Kidney capillary endothelial cell (primary cell): ENCODE measurements at regions not wholly inside any gene's neighbourhood (a gene's known extent, or its start where the extent isn't known, plus 50 kb on each side); places are given as distances from the start of the nearest gene placed in this dataset.

Experiments
- DNase-seq: peaks from one replicate; pipeline ENCODE4 v3.0.0-alpha.2; 2018; ENCODE audit warnings: low spot score

GRCh38 chr13:72113076-72113475 lies 246.1 kb upstream of the DACH1 start:
- no peak for DNase-seq

- DNase-seq, result no peak
Observed at GRCh38 chr13:72112216-72112615, 245.2 kb upstream of the DACH1 start.

GRCh38 chr13:72109863-72110262 lies 242.9 kb upstream of the DACH1 start:
- DNase-seq, result peak; percentile 52

- no peak for DNase-seq
Observed at GRCh38 chr13:72104656-72105180, 237.7 kb upstream of the DACH1 start.

GRCh38 chr13:72101768-72102400 lies 234.9 kb upstream of the DACH1 start:
- no peak for DNase-seq

GRCh38 chr13:72100339-72100738 lies 233.3 kb upstream of the DACH1 start:
- DNase-seq, result no peak

GRCh38 chr13:72097568-72097967 lies 230.6 kb upstream of the DACH1 start:
- no peak for DNase-seq

GRCh38 chr13:72093262-72093661 lies 226.3 kb upstream of the DACH1 start:
- no peak for DNase-seq

- no peak for DNase-seq
Observed at GRCh38 chr13:72074663-72075062, 207.7 kb upstream of the DACH1 start.

GRCh38 chr13:72072261-72072660 lies 205.3 kb upstream of the DACH1 start:
- no peak for DNase-seq

- DNase-seq, result no peak
Observed at GRCh38 chr13:72071713-72072112, 204.7 kb upstream of the DACH1 start.

GRCh38 chr13:72062566-72062965 lies 195.6 kb upstream of the DACH1 start:
- DNase-seq, result peak; percentile 80

GRCh38 chr13:72061613-72062012 lies 194.6 kb upstream of the DACH1 start:
- DNase-seq, result peak; percentile 1

GRCh38 chr13:72050251-72050650 lies 183.2 kb upstream of the DACH1 start:
- DNase-seq, result no peak

- no peak for DNase-seq
Observed at GRCh38 chr13:72043366-72043765, 176.4 kb upstream of the DACH1 start.

GRCh38 chr13:72041165-72041564 lies 174.2 kb upstream of the DACH1 start:
- DNase-seq, result no peak

- DNase-seq, result no peak
Observed at GRCh38 chr13:72039126-72039525, 172.1 kb upstream of the DACH1 start.

GRCh38 chr13:72029981-72030380 lies 163.0 kb upstream of the DACH1 start:
- no peak for DNase-seq

GRCh38 chr13:72025836-72026235 lies 158.8 kb upstream of the DACH1 start:
- DNase-seq, result no peak

GRCh38 chr13:72023895-72024294 lies 156.9 kb upstream of the DACH1 start:
- DNase-seq, result no peak

GRCh38 chr13:72005455-72005854 lies 138.5 kb upstream of the DACH1 start:
- no peak for DNase-seq

- no peak for DNase-seq
Observed at GRCh38 chr13:72004784-72005374, 137.9 kb upstream of the DACH1 start.

- no peak for DNase-seq
Observed at GRCh38 chr13:72004246-72004645, 137.2 kb upstream of the DACH1 start.

GRCh38 chr13:71998223-71998622 lies 131.2 kb upstream of the DACH1 start:
- no peak for DNase-seq
